ENCODE measurements at regions not wholly inside any gene's neighbourhood (a gene's known extent, or its start where the extent isn't known, plus 50 kb on each side); places are given as distances from the start of the nearest gene placed in this dataset.
A peak's percentile ranks its signal among the peaks of the same experiment; 100 is the strongest.

GRCh38 chr13:90866006-90866405 is 481.5 kb upstream of the MIR17HG start:
- Histone ChIP-seq H3K36me3 (ENCODE audit: control insufficient read depth in 2 of 2, insufficient read depth in 1 of 2, low read length in 2 of 2) (no peaks in the 10 kb centered on the region), H3K4me1 (ENCODE audit: control insufficient read depth, insufficient read depth, low read length) (no peaks in the 10 kb centered on the region), H3K27ac (ENCODE audit: extremely low read depth, low read depth, low read length) (no peak overlapping the region), H3K4me3 (ENCODE audit: low read depth, low read length) (no peak overlapping the region), H3K9me3 (ENCODE audit: control insufficient read depth, insufficient read depth, low read depth, low read length) (no peaks in the 10 kb centered on the region)
- POLR2A ChIA-PET = no interaction called here
- CTCF ChIA-PET = interaction anchor here (0.6 to 1.1 kb wide), 5 partner anchors 8 to 337 kb away, joined by 3 to 4 read pairs (median 3); no protein-coding TSS in a partner anchor
- TF ChIP-seq ZNF639 (tag by site-specific recombination; IDR thresholded peaks at IDR 0.05) = no peak
- TF ChIP-seq ZNF792 (tag by site-specific recombination; IDR thresholded peaks at IDR 0.05) = no peak
- TF ChIP-seq ZNF350 (tag by site-specific recombination; IDR thresholded peaks at IDR 0.05) = no peak
- TF ChIP-seq PRDM6 (tag by site-specific recombination; IDR thresholded peaks at IDR 0.05) = no peak
- TF ChIP-seq ZNF645 (tag by site-specific recombination; IDR thresholded peaks at IDR 0.05) = no peak
- TF ChIP-seq ZBTB7A (tag by site-specific recombination; IDR thresholded peaks at IDR 0.05; ENCODE audit: low read depth) = no peak
- TF ChIP-seq ZNF292 (tag by site-specific recombination; IDR thresholded peaks at IDR 0.05; ENCODE audit: borderline replicate concordance, low read depth) = no peak
- TF ChIP-seq ZNF621 (tag by site-specific recombination; IDR thresholded peaks at IDR 0.05) = no peak
- no peak for TF ChIP-seq GLI4 (tag by site-specific recombination; IDR thresholded peaks at IDR 0.05)
- no peak for TF ChIP-seq CTCF (tag by site-specific recombination; IDR thresholded peaks at IDR 0.05)
- TF ChIP-seq ZNF830 (tag by site-specific recombination; IDR thresholded peaks at IDR 0.05; ENCODE audit: low read depth) = no peak
- TF ChIP-seq ZIC2 (tag by site-specific recombination; IDR thresholded peaks at IDR 0.05) = no peak
- TF ChIP-seq ZNF610 (tag by site-specific recombination; IDR thresholded peaks at IDR 0.05; ENCODE audit: borderline replicate concordance) = no peak
- no peak for TF ChIP-seq ZNF549 (tag by site-specific recombination; IDR thresholded peaks at IDR 0.05)
- TF ChIP-seq ZNF274 (IDR thresholded peaks at IDR 0.05; ENCODE audit: low read length) = no peak
- no peak for TF ChIP-seq ZNF274 (tag by site-specific recombination; IDR thresholded peaks at IDR 0.05; ENCODE audit: borderline replicate concordance)
- TF ChIP-seq ZNF629 (tag by site-specific recombination; IDR thresholded peaks at IDR 0.05) = no peak
- no peak for TF ChIP-seq SP3 (tag by site-specific recombination; IDR thresholded peaks at IDR 0.05)
- no peak for TF ChIP-seq ZNF16 (tag by site-specific recombination; IDR thresholded peaks at IDR 0.05; ENCODE audit: low read depth)

GRCh38 chr13:90867336-90867683 is 480.2 kb upstream of the MIR17HG start:
- no peaks in the 10 kb centered on the region for H3K9me3 ChIP-seq (ENCODE audit: control insufficient read depth, insufficient read depth, low read depth, low read length)
- ChIA-PET POLR2A (no interaction called here), CTCF (interaction anchor here (0.5 to 1.4 kb wide), 12 partner anchors 9 to 529 kb away, joined by 3 to 4 read pairs (median 3); no protein-coding TSS in a partner anchor)
- H3K4me1 ChIP-seq (ENCODE audit: control insufficient read depth, insufficient read depth, low read length) = no peaks in the 10 kb centered on the region
- no peaks in the 10 kb centered on the region for H3K36me3 ChIP-seq (ENCODE audit: control insufficient read depth in 2 of 2, insufficient read depth in 1 of 2, low read length in 2 of 2)
- TF ChIP-seq REPIN1 (tag by site-specific recombination; IDR thresholded peaks at IDR 0.05; ENCODE audit: low read depth) (no peak), ZNF654 (tag by site-specific recombination; IDR thresholded peaks at IDR 0.05; ENCODE audit: low read depth) (peak; percentile 49)
- H3K4me3 ChIP-seq (ENCODE audit: low read depth, low read length) = no peak overlapping the region
- no peak overlapping the region for H3K27ac ChIP-seq (ENCODE audit: extremely low read depth, low read depth, low read length)

All from HEK293 (cell line).